Left renal pelvis (tissue), 4 donors: ENCODE measurements at regions not wholly inside any gene's neighbourhood (a gene's known extent, or its start where the extent isn't known, plus 50 kb on each side); places are given as distances from the start of the nearest gene placed in this dataset.

Source experiments
- DNase-seq, 4 donors: peaks; one replicate each; pipeline ENCODE4 v3.0.0-alpha.2; 2013; ENCODE audit warnings: low read depth in 4 of 4, low spot score in 3 of 4

DNA sequence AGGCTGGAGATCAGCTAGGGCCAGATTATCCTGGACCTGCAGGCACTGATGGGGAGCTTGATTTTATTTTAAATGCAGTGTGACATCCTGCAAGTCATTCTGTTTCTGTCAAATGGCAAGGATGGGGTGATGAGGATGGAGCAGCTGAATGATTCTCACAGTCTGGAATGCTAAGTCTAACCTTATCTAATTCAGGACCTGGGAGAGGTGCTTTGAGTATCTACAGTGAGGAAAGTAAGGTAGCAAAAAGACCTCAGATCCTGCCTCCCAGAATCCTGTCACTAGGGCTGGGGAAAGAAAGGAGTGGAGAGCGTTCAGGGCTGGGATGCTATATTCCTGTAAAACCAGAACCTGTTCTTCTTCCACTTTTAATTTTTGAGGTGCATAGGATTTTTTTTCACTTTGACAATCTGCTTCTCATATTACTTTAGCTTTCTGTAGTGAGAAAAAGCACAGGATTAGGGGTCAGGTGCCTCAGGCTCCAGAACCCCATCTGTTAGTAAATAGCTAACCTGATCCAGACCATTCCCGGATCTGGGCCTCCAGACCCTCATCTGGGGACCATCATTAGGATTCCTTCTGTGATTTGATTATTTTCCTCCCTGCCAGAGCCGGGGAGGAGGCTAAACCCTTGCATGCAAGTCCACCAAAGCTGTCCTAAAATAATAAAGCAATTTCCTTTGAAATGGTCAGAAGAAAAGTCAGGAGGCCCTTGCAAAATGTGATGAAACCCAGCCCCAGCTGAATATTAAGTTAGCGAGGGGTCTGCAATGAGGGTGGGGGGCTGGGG, 54.7 kb downstream of the ASCL1 start:
- DNase-seq = no peak

DNA sequence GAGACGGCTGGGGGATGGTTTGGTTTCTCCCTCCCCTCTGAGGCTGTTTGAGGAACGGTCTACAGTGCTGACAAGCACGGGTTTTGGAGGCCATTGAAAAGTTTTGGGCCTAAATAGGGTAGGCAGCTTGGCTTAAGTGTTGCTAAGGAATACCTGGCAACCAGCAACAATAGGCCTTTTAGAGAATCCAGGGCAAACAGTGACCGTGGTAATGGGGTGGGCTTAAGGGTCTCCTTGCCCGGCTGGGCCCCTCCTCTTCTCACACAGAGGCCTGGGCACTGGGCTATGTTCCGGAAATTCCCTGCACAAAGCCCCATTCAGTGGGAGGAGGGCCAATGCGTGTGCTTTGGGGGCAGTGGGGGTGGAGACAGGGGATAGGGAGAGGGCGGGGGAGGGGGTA, 55.4 kb downstream of the ASCL1 start:
- DNase-seq = no peak

DNA sequence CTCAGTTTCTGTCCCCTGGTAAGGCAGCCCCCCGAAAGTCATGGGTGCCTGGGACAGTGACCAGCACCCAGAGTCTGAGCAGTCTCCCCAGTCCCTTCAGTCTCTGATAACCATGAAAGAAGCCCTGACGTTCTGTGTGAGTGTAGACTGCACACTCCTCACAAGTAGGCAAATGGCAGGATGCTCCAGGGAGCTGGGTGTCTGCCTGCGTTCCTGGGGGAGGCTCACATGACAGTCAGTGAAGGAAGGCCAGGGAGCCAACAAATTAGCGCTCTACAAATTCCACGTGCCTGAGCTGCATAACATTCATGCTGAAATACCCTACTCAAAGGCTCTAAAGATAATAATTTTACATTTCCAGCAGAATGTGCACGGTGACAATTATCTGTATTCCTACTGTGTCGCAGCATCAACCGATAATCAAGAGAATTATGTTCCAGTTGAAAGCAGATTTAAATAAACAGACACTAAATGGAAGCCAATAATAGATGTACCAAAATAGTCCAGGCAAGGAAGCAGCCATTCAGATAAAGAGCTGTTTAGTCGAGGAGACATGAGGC, 56.3 kb downstream of the ASCL1 start:
- no peak for DNase-seq

DNA sequence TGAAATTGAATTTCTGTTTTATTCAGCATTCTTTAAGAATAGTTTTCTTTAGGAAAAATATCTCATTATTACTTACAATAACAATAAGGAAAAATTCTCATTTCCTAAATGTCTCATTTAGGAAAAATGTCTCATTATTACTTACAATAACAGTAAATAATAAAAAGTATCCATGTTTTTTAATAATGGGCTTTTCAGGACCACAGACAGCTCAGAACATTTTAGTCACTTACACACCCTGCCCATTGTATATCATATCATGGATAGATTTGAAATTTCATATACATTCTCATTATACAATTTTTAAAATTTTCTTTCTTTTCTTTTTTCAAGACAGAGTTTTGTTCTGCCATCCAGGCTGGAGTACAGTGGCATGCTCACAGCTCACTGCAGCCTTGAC, 58.9 kb downstream of the ASCL1 start:
- no peak for DNase-seq

DNA sequence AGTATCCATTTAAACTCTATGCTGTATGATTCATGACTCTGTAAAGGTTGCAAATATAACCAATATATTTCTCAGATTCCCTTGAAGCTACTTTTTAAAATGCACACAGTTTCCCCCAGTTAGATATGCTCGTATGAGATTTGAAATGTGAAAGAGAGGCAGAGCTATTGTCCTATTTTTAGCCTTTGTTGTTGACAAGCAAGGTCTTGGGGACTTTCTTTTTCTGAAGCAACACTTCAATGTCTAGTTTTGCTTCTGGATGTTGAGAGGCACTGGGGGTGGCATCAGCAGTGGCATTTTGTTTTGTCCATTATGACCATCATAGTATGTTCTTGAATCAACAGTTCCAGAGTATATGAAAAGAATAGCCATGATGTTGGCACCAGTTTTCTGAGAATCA, 63.4 kb downstream of the ASCL1 start:
- DNase-seq = no peak

GRCh38 chr12:103021538-103022218, 64.2 kb downstream of the ASCL1 start:
- DNase-seq = no peak

- no peak for DNase-seq
These were observed 67.2 kb downstream of the ASCL1 start for GRCh38 chr12:103024650-103025049.

GRCh38 chr12:103026643-103027042, 69.2 kb downstream of the ASCL1 start:
- peak in 2 of 4 donors; percentile 1 to 29 for DNase-seq

- no peak for DNase-seq
These were observed 71.6 kb downstream of the ASCL1 start for GRCh38 chr12:103028881-103029639.

DNA sequence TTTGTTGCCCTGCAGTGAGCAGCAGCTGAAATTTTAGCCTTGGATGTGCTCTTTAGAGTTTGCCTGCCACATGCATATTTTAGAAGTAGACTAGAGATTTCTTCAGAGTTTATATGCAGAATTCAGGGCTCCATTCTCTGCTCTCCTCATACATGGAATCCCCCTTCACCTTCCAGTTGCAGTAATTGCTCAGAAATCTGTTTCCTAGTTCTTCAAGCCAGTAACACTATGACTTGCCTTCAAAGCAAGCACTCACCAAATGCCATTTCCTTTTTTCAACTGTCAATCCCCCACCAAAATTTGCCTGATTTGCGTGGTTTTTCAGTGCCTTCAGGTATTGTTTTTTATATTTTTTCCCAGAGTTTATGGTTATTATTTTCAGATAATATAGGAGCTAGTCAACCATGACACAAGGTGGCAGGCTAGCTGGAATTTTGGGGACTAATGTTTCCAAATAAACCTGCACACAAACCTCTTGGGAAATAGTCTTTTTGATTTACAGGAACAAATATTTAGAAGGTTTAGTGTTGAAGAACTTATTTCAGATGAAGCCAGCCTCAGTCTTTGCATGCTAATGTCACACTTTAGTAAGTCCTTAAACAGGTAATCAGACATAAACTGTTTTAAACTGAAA, 79.2 kb downstream of the ASCL1 start:
- no peak for DNase-seq

DNA sequence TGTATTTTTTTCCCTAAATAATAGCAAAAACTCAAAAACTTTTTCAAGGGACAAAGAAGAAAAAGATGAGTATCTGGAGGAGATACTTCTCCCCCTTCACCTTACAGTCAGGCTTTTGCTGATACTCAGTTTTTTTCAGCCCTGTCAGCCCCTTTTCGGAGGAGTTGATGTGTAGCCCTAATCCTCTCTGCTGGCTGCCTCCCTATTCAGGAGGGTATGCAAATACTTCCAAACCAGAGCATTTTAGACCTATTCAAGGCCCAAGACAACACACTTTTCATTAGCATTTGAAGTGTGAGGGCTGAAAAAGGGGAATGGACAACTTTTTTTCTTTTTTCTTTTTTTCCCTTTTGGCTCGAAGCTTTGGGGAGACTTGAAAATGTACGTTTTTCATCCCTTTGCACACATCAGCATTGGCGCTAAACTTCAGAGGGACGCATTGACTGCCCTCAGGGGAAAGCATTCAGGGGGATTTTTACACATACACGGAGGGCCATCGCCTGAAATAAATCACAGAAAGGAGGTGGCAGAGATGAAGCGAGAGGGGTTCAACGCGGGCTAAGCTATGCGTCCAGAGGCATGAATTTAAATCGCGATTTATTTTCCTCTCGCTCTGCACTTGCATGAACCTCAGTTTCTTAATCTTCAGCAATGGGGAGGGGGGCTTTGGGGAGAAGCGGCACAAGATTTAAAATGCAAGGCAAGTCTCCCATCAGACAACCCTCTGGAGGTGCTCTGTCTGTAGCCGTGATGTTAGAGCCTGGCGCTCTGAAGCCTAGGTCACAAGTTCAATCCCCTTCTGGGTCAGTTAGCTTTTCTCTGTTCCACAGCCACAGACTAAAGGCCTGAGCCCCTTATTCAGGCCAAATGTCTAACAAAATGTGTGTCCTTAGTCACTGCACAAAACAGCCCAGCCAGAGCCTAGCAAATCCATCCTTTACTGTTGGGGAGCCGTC, 86.3 kb downstream of the ASCL1 start:
- no peak for DNase-seq

GRCh38 chr12:103046154-103046553, 88.7 kb downstream of the ASCL1 start:
- DNase-seq = no peak

- DNase-seq = no peak
These were observed 92.8 kb downstream of the ASCL1 start for GRCh38 chr12:103050273-103050672.

DNA sequence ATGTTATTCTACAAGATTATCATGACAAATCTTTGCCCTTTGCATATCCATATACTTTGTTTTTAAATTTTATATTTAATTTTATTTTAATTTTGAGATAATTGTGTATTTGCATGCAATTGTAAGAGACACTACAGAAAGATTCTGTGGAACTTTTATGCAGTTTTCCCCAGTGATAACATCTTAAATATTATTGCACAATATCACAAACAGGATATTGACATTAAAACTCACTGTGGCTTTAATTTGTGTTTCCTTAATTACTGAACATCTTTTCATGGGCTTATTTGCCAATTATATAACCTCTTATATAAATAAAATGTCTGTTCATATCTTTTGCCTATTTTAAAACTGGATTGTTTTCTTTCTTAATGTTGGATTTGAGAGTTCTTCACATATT, 95.6 kb downstream of the ASCL1 start:
- DNase-seq = no peak

DNA sequence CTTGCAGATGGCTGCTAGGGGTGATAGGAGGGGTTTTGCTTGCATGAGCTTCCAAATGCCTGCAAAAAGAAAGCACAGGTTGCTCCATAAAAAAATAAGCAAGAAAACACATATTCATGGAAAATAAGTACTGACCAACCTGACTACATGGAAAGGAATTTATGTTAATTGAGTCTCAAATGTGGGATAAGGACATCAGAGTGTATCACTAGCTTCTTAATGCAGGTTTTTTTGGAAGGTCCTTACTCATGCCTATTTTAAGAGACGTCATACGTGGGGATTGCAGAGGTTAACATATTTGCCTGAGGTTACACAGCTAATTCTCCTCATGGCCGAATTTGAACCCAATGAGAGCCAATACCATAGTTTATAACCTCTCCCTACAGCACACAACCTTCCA, 116.2 kb downstream of the ASCL1 start:
- DNase-seq = no peak

- DNase-seq = no peak
These were observed 118.4 kb downstream of the ASCL1 start for GRCh38 chr12:103075848-103076247.

DNA sequence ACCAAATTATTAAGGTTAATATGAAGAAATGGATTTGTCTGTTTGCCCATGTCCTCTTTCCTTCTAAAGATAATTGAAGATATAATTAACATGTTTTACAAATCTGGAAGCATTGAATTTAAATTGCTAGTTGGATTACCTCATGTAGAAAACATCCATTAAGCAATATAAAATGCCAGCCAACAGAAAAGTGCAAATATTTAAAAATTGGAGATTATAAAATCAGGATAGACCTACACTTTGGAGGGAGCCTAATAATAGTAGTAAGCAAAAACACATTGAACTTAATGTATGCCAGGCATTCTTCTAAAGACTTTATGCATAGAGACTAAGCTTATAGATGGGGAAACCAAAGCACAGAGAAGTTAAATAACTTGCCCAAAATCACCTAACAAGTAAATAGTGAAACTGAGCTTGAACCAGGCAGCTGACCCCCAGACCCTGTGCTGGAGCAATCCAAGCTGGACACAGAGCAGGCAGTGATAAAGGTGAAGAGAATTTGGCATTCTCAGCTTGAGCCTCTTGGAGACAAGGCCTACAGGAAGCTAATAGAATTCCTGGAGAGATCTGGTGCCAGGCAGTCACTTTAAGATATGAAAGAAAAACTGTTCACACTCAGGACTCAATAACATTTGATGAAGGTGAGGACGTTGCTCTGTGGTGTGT, 119.8 kb downstream of the ASCL1 start:
- DNase-seq = no peak

DNA sequence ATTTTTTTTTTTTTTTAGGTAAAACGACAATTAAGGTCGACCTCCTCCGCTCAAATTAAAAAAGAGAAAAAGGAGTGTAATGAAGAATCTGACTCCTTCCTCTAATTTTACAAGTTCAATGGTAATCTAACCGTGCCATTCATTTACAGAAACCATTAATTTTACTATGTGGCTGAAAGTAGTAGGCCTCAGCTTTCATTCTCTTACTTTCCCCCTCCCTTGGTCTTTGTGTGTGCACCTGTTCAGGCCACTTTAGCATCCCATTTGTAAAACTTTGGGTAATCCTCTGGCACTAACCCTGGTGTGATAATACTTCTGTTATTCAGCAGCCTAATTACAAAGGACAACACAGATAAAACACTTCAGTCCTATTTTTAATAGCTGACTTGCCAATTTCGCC, 128.1 kb downstream of the ASCL1 start:
- no peak for DNase-seq

DNA sequence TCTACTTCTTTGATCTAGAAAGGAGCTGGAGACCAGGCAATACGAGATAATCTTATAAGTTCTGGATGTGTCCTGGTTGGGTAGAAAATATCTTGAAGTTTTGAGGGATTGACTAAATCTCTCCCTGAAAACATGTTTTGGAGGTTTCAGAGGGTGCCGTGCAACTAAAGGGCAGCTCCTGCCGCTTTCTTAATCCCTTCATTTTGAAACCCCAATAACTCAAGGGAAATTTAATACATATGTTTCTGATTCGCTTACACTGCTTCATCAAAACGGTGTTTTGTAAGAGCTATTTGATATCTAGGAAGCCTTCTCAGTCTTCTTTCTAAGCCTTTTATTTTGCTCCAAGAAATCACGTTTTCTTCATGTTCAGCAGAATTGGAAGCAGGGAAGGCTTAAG, 129.0 kb downstream of the ASCL1 start:
- no peak for DNase-seq
